Neural cell (in vitro differentiated cells): ENCODE measurements at regions not wholly inside any gene's neighbourhood (a gene's known extent, or its start where the extent isn't known, plus 50 kb on each side); places are given as distances from the start of the nearest gene placed in this dataset.

Experiments used
- EP300 ChIP-seq: fragments of 450-650 bp; conservative IDR thresholded peaks from 2 replicates; pipeline ENCODE4 v1.6.1; 2014; ENCODE audit warnings: antibody characterized with exemption, mild to moderate bottlenecking, moderate library complexity; ENCODE audit not compliant: poor library complexity, severe bottlenecking
- EZH2 ChIP-seq: fragments of 200-600, 300-800 bp; shearing (Covaris generic), sonication (generic); IDR thresholded peaks from 2 replicates; pipeline ENCODE4 v1.6.1; 2014; ENCODE audit warnings: antibody characterized with exemption, low read length, borderline replicate concordance, mild to moderate bottlenecking; ENCODE audit not compliant: insufficient read depth, poor library complexity, severe bottlenecking
- MXI1 ChIP-seq: fragments of 450-650 bp; conservative IDR thresholded peaks from 2 replicates; pipeline ENCODE4 v1.6.1; 2014; ENCODE audit warnings: antibody characterized with exemption, mild to moderate bottlenecking; ENCODE audit not compliant: poor library complexity, severe bottlenecking
- POLR2AphosphoS5 ChIP-seq: IDR thresholded peaks from 2 replicates; pipeline ENCODE4 v1.6.1; 2012
- RAD21 ChIP-seq: fragments of 450-650 bp; conservative IDR thresholded peaks from 2 replicates; pipeline ENCODE4 v1.6.1; 2014; ENCODE audit warnings: antibody characterized with exemption, mild to moderate bottlenecking, moderate library complexity
- SMC3 ChIP-seq: fragments of 450-650 bp; conservative IDR thresholded peaks from 2 replicates; pipeline ENCODE4 v1.6.1; 2014; ENCODE audit warnings: antibody characterized with exemption, mild to moderate bottlenecking, moderate library complexity; ENCODE audit not compliant: poor library complexity
- TAF1 ChIP-seq: IDR thresholded peaks from 2 replicates; pipeline ENCODE4 v1.6.1; 2012; ENCODE audit warnings: low read depth
- TF ChIP-seq, protein P1 (sequence below): fragments of 450-650 bp; IDR thresholded peaks from 2 replicates; pipeline ENCODE4 v1.5.1; 2014; ENCODE audit warnings: antibody characterized with exemption, mild to moderate bottlenecking, moderate library complexity; ENCODE audit not compliant: poor library complexity, severe bottlenecking
- TF ChIP-seq, protein P2 (sequence below): IDR thresholded peaks from 2 replicates; pipeline ENCODE4 v1.6.1; 2012; ENCODE audit warnings: borderline replicate concordance

DNA sequence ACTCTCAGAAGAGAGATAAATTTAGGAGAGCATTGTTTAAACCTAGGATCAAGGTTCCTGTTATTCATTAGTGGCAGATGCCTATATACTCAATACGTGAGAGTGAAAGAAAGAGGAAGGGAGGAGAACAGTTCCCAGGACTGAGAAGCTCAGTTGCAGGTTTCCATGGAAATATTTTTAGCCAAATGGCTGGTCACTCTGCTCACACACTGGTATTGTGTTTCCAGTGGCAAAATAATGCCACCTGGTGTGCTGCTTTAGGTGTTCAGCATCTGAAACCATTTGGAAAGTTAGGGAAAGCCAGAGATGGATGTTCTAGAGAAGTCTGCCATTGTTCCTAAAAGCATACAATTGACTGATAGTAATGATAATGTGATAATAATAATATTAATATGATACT lies 827.7 kb downstream of the SORCS3 start:
- TF ChIP-seq, protein P1, sequence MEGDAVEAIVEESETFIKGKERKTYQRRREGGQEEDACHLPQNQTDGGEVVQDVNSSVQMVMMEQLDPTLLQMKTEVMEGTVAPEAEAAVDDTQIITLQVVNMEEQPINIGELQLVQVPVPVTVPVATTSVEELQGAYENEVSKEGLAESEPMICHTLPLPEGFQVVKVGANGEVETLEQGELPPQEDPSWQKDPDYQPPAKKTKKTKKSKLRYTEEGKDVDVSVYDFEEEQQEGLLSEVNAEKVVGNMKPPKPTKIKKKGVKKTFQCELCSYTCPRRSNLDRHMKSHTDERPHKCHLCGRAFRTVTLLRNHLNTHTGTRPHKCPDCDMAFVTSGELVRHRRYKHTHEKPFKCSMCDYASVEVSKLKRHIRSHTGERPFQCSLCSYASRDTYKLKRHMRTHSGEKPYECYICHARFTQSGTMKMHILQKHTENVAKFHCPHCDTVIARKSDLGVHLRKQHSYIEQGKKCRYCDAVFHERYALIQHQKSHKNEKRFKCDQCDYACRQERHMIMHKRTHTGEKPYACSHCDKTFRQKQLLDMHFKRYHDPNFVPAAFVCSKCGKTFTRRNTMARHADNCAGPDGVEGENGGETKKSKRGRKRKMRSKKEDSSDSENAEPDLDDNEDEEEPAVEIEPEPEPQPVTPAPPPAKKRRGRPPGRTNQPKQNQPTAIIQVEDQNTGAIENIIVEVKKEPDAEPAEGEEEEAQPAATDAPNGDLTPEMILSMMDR = no peak
- TF ChIP-seq RAD21 (no peak), POLR2AphosphoS5 (no peak), TAF1 (no peak), EP300 (no peak), SMC3 (no peak), EZH2 (no peak), MXI1 (no peak)
- TF ChIP-seq, protein P2, sequence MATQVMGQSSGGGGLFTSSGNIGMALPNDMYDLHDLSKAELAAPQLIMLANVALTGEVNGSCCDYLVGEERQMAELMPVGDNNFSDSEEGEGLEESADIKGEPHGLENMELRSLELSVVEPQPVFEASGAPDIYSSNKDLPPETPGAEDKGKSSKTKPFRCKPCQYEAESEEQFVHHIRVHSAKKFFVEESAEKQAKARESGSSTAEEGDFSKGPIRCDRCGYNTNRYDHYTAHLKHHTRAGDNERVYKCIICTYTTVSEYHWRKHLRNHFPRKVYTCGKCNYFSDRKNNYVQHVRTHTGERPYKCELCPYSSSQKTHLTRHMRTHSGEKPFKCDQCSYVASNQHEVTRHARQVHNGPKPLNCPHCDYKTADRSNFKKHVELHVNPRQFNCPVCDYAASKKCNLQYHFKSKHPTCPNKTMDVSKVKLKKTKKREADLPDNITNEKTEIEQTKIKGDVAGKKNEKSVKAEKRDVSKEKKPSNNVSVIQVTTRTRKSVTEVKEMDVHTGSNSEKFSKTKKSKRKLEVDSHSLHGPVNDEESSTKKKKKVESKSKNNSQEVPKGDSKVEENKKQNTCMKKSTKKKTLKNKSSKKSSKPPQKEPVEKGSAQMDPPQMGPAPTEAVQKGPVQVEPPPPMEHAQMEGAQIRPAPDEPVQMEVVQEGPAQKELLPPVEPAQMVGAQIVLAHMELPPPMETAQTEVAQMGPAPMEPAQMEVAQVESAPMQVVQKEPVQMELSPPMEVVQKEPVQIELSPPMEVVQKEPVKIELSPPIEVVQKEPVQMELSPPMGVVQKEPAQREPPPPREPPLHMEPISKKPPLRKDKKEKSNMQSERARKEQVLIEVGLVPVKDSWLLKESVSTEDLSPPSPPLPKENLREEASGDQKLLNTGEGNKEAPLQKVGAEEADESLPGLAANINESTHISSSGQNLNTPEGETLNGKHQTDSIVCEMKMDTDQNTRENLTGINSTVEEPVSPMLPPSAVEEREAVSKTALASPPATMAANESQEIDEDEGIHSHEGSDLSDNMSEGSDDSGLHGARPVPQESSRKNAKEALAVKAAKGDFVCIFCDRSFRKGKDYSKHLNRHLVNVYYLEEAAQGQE = no peak
